ENCODE measurements at regions not wholly inside any gene's neighbourhood (a gene's known extent, or its start where the extent isn't known, plus 50 kb on each side); places are given as distances from the start of the nearest gene placed in this dataset.

- DNase-seq, result no peak
Observed at GRCh38 chr21:19878133-19878532, 1120.1 kb upstream of the NCAM2 start.

DNA sequence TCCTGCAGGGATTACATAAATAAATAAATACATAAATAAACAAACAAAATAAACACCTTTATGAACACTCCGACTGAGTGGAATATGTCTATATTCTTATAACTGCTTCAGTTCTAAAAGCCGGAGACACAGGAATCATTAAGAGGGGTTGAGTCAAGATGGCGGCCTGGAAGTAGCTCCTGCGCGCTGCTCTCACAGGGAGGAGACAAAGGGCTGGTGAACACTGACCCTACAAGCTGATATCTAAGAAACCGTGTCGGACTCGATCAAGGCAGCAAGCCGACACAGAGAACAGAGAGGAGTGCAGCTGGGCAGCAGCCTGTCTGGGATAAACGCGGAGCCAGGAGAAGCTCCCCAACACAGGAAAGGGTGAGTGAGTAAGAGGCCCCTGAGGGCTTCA lies 1098.6 kb upstream of the NCAM2 start:
- no peak for DNase-seq

- DNase-seq, result no peak
Observed at GRCh38 chr21:19900149-19900548, 1098.1 kb upstream of the NCAM2 start.

DNA sequence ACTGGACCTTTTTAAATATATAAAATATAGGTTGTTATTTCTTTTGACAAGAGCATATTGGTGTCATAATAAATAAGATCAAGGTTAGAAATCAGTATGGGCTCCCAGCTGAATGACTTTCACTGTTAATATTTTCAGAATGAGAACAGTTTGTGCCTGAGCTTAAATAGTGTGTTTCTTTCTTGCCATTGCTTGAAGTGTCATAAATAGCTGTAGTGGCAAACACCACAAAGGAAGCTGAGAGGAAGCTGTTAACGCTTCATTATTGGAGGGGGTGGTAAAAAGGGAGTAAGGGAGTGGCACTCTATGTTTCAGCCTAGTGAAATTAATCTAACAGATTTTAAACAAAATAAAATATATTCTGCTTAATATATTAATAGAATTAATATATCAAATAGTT lies 1089.8 kb upstream of the NCAM2 start:
- DNase-seq, result peak in 1 of 2 donors; percentile 29

DNA sequence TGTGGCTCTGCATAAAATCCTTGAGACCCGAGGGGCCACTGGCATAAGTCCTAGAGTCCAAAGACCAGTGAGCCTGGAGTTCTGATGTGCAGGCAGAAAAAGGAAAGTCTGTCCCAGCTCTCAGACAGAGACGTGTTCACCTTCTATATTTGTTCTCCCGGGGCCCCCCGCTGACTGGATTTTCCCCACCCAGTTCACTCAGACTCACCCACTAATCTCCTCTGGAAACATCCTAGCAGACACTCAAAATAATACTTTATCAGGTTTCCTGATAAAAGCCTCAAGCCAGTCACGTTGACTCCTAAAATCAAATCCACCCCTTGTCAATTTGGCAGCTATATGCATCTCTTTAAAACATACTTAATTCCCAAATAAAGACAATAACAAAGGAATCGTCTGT lies 1084.2 kb upstream of the NCAM2 start:
- DNase-seq, result no peak

- no peak for DNase-seq
Observed at GRCh38 chr21:19921211-19921610, 1077.0 kb upstream of the NCAM2 start.

DNA sequence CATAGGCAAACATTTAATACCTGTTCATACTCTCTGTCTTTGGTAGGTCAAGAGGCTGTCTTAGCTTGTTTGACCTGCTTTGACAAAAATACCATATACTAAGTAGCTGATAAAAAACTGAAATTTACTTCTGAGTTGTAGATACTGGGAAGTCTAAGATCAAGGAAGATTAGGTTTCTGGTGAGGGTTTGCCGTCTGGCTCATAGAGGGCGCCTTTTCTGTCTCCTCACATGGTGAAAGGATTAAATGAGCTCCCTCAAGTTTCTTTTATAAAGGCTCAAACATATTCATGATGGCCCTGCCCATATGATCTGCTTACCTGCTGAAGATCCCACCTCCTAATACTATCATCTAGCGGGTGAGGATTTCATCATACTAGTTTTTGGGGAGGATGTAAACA lies 1076.1 kb upstream of the NCAM2 start:
- no peak for DNase-seq

DNA sequence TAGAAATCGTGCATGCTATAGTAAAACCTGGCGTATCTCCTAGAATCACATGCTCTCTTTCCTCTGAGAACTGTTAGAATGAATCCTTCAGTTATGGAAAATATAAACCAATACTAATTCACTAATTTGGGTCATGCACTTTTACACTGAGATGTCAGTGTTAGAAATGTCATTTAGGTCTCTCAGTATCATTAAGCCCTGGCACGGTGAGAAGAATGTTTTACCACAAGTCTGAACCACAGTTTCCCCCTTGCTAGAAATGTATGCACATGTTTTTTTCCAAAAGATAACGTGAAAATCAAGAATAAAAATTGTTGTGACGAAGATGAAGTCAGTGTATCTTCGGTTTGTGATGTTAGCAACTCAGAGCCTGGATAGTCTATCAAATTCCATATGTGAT lies 1062.7 kb upstream of the NCAM2 start:
- no peak for DNase-seq

- no peak for DNase-seq
Observed at GRCh38 chr21:19937619-19938018, 1060.6 kb upstream of the NCAM2 start.

DNA sequence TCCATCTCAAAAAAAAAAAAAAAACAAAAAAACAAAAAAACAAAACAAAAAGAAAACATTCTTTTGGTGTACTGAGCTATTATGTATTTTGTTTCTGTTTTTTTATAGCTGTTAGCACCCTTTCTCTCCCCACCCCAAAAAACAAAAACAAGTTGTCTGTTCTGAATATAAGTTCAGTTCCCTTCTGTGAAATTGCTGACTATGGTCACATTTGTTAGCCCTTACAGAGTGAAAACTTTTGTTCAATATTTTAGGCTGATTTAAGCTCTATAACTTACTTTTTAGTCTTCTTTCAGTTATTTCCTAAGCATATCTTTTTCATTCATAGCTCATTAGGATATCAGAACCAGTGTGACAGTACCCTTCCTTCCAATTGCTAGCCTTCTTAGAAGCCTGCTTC lies 1056.6 kb upstream of the NCAM2 start:
- no peak for DNase-seq

- DNase-seq, result no peak
Observed at GRCh38 chr21:19950347-19950746, 1047.9 kb upstream of the NCAM2 start.

DNA sequence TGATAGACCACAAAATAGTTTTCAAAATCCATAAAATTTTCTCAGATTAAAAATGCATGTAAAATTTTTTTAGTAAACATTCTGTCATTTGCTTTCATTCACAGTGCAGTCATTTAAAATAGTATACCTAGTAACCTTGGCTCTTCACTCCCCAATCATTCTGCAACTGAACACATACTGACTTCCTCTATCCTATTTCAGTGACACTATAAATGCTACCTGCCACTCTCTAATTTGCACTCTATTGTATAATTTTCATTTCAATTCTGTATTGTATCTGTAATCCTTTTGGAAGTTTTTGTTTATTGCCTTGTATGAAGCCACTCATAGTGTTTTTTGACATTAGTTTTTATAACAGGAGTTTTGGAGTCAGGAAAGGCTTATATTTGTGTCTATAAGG lies 1029.1 kb upstream of the NCAM2 start:
- DNase-seq, result no peak

GRCh38 chr21:19981938-19982337 lies 1016.3 kb upstream of the NCAM2 start:
- peak in 1 of 2 donors; percentile 15 for DNase-seq

- DNase-seq, result no peak
Observed at GRCh38 chr21:19986396-19986795, 1011.8 kb upstream of the NCAM2 start.

GRCh38 chr21:19987671-19988070 lies 1010.5 kb upstream of the NCAM2 start:
- DNase-seq, result no peak

GRCh38 chr21:19992540-19992939 lies 1005.7 kb upstream of the NCAM2 start:
- no peak for DNase-seq

- no peak for DNase-seq
Observed at GRCh38 chr21:19993268-19993667, 1004.9 kb upstream of the NCAM2 start.

- DNase-seq, result peak in 1 of 2 donors; percentile 78
Observed at GRCh38 chr21:19995253-19995652, 1003.0 kb upstream of the NCAM2 start.

DNA sequence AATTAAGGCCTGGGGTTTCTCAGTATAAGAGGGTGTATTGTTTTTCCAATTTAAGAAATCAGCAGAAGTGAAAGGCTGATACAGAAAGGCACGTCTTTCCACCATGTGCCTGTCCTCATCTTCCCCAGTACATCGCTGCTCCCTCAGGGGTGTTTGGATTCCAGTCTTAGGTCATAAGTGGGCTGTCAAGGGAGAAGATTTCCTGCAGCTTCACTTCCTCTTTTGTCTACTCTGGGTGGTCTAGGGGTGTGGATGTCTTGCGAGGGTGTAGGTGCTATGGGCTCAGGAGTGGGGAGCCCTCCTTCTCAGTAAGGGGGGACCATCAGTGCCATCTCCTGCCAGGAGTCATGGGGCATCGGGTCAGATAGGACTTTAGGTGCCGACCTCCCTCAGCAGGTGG lies 999.8 kb upstream of the NCAM2 start:
- peak in 1 of 2 donors; percentile 25 for DNase-seq

DNA sequence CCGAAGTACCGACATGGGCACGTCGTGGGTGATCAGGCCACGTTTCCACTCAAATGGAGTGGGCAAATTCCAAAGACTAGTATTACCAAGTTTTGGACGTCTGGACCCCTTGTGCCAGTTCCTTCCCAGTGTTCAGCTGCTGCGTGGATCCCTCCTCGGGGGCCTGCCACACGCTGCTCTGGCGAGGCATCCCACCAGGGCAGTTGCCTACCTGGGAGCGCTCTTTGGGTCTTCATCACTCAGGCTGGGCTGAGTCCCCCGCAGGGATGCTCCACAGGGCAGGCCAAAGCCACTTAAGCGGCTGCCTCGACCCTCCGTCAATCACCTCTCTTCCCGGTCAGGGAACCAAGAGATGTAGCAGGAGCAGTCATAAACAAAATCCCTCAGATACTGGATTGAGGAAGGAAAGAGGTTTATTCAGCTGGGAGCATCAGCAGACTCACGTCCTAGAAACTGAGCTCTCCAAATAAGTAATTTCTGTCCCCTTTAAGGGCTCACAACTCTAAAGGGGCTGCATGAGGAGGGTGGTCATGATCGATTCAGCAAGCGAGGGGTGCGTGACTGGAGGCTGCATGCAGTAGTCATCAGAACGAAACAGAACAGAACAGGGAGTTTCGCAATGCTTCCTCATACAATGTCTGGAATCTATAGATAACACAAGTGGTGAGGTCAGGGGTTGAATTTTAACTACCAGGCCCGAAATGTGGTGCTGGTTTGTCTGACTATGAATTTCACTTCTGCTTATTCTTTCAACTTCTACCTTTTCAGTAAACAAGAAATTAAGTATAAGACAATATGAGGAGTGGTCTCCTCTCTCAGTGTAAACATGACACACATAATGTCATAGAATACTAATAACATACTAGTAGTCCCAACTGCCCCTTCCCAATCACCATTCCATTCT lies 998.6 kb upstream of the NCAM2 start:
- peak in 1 of 2 donors; percentile 88 for DNase-seq

- DNase-seq, result peak in 1 of 2 donors; percentile 11
Observed at GRCh38 chr21:20004367-20004766, 993.8 kb upstream of the NCAM2 start.

DNA sequence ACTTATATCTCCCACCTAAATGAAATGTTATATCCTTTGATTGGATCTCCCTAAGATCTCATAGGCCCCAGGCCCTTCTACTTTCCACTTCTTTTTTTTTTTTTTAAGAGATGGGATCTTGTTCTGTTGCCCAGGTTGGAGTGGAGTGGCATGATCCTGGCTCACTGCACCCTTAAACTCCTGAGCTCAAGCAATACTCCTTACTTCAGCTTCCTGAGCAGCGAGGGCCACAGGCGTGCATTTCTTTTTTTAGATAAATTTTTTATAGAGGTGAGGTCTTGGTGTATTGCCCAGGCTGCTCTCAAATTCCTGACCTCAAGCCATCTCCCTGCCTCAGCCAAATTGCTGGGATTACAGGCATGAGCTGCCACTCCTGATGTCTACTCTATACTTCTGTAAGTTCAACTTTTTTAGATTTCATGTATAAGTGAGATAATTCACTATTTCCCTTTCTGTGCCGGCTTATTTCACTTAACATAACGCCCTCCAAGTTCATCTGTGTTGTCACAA lies 987.5 kb upstream of the NCAM2 start:
- no peak for DNase-seq

DNA sequence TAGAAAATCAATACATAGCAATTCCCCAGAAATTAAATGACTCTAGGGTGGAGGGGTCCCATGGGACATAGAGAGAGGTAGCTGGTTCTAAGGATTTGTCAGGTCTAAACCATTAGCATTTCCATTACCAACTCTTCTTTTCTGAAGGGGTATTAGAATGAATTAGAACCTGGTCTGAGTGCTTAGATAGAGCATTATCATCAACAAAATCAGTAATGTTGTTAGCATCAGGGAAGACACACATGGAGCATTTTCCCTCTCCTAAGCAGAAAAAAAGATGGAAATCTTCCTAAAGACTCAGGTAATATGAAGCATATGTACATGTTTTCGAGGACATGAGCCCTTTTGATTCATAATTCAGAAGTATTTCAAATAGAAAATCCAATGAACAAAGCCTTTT lies 984.4 kb upstream of the NCAM2 start:
- no peak for DNase-seq

- no peak for DNase-seq
Observed at GRCh38 chr21:20016435-20017005, 981.7 kb upstream of the NCAM2 start.

Measured in bone marrow (tissue), 2 donors.